ENCODE measurements at regions not wholly inside any gene's neighbourhood (a gene's known extent, or its start where the extent isn't known, plus 50 kb on each side); places are given as distances from the start of the nearest gene placed in this dataset.

GRCh38 chr2:230658877-230659652 is 53.6 kb upstream of the CAB39 start:
- TF ChIP-seq CTCF (IDR thresholded peaks at IDR 0.05; ENCODE audit: low read depth, low read length, missing control alignments): no peak
- H3K4me3 ChIP-seq (ENCODE audit: low read depth, low read length): peak overlapping the region; percentile 42
- DNase-seq (ENCODE audit: low read depth): peak; percentile 85

- 0 out of 2 replicates have a peak overlapping the region, but pooled peaks have one; percentile 7 for H3K4me3 ChIP-seq (ENCODE audit: low read depth, low read length)
- no peak for TF ChIP-seq CTCF (IDR thresholded peaks at IDR 0.05; ENCODE audit: low read depth, low read length, missing control alignments)
- DNase-seq (ENCODE audit: low read depth): no peak
These were observed 52.2 kb upstream of the CAB39 start for GRCh38 chr2:230660294-230661060.

- no peak overlapping the region for H3K4me3 ChIP-seq (ENCODE audit: low read depth, low read length)
- peak; percentile 77 for DNase-seq (ENCODE audit: low read depth)
- TF ChIP-seq CTCF (IDR thresholded peaks at IDR 0.05; ENCODE audit: low read depth, low read length, missing control alignments): no peak
These were observed 51.3 kb upstream of the CAB39 start for GRCh38 chr2:230661072-230661957.

Measured in GM12864 (cell line).